BJ (cell line): ENCODE measurements at regions not wholly inside any gene's neighbourhood (a gene's known extent, or its start where the extent isn't known, plus 50 kb on each side); places are given as distances from the start of the nearest gene placed in this dataset.

Experiments
- CTCF ChIA-PET: fragments of 350-600 bp; formaldehyde crosslinking; extraction: SDS; loops from one replicate; lab custom pipeline; 2021; ENCODE audit warnings: antibody characterized with exemption, inconsistent platforms; lab: Yijun Ruan, JAX
- POLR2A ChIA-PET: fragments of 300-600 bp; sonication (Branson Sonifier 250); formaldehyde crosslinking; extraction: SDS; loops from one replicate; lab custom pipeline; 2021; ENCODE audit warnings: antibody characterized with exemption; lab: Charles Lee
- DNase-seq: peaks from one replicate; pipeline ENCODE4 v3.0.0-alpha.2; 2011; ENCODE audit warnings: low read depth
- H3K27me3 ChIP-seq: 2 replicates; pipeline ENCODE4 v1.6.0; 2011; ENCODE audit warnings: low read length; ENCODE audit not compliant: control insufficient read depth, insufficient read depth
- H3K36me3 ChIP-seq: 2 replicates; pipeline ENCODE4 v1.5.1; 2011; ENCODE audit warnings: low read length; ENCODE audit not compliant: control insufficient read depth, insufficient read depth
- H3K4me3 ChIP-seq: 2 replicates; pipeline ENCODE4 v1.5.1; 2011; ENCODE audit warnings: low read depth, mild to moderate bottlenecking, control low read depth, low read length
- TF ChIP-seq, protein P1 (sequence below): IDR thresholded peaks from 2 replicates; pipeline ENCODE4 v1.5.1; 2011; ENCODE audit warnings: low read depth, mild to moderate bottlenecking, control low read depth, inconsistent platforms, low read length, moderate library complexity; ENCODE audit not compliant: insufficient read depth

GRCh38 chr16:62156971-62157370, 120.7 kb upstream of the CDH8 start:
- TF ChIP-seq, protein P1, sequence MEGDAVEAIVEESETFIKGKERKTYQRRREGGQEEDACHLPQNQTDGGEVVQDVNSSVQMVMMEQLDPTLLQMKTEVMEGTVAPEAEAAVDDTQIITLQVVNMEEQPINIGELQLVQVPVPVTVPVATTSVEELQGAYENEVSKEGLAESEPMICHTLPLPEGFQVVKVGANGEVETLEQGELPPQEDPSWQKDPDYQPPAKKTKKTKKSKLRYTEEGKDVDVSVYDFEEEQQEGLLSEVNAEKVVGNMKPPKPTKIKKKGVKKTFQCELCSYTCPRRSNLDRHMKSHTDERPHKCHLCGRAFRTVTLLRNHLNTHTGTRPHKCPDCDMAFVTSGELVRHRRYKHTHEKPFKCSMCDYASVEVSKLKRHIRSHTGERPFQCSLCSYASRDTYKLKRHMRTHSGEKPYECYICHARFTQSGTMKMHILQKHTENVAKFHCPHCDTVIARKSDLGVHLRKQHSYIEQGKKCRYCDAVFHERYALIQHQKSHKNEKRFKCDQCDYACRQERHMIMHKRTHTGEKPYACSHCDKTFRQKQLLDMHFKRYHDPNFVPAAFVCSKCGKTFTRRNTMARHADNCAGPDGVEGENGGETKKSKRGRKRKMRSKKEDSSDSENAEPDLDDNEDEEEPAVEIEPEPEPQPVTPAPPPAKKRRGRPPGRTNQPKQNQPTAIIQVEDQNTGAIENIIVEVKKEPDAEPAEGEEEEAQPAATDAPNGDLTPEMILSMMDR: no peak
- no peaks in the 10 kb centered on the region for H3K27me3 ChIP-seq
- ChIA-PET CTCF (no interaction called here), POLR2A (no interaction called here)
- no peak for DNase-seq
- H3K4me3 ChIP-seq: no peak overlapping the region
- no peaks in the 10 kb centered on the region for H3K36me3 ChIP-seq

GRCh38 chr16:62149631-62150030, 113.4 kb upstream of the CDH8 start:
- CTCF ChIA-PET: no interaction called here
- POLR2A ChIA-PET: no interaction called here

DNA sequence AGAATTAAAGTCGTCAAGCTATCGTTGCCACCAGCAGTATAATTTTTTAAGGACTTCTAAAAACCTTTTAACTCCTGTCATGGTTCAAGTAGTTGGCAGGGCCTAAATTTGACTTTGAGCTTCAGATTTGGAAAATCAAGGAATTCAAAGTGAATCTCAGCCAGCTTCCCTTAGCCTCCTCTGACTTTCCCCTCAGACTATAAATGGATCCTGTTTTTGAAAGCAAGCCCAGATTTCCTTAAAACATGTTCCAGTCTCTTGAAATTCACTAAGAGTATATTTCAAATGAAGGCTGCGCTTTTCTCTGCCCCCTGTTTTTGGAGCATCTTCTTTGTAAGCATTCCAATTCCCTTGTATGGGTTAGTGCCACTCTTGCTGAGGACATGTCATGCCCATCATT, 101.8 kb upstream of the CDH8 start:
- ChIA-PET POLR2A (no interaction called here), CTCF (no interaction called here)
- Histone ChIP-seq H3K36me3 (no peaks in the 10 kb centered on the region), H3K27me3 (no peaks in the 10 kb centered on the region), H3K4me3 (no peak overlapping the region)
- TF ChIP-seq, protein P1: no peak
- DNase-seq: no peak

More at GRCh38 chr16:62149631-62150030, 113.4 kb upstream of the CDH8 start:
- H3K36me3 ChIP-seq: no peaks in the 10 kb centered on the region
- H3K27me3 ChIP-seq: no peaks in the 10 kb centered on the region
- TF ChIP-seq, protein P1: no peak
- DNase-seq: no peak
- no peak overlapping the region for H3K4me3 ChIP-seq

DNA sequence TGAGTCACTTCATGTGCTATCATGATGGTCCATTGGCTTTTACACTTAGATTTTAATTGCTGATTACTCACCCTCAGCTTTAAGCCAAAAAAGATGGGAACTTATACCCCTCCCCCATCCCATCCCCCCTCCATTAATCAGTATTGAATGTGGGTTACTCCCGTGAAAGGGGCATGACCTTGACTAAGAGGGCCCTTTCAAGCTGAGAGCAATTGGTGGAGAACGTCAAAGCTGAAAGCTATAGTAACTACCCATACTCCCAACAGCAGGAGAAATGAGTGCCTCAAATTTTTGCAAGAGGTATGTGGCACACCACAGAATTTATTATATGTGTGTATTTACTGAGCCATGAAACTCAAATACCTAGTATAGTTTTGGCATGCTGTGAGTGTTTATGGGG, 99.7 kb upstream of the CDH8 start:
- Histone ChIP-seq H3K4me3 (no peak overlapping the region), H3K36me3 (no peaks in the 10 kb centered on the region), H3K27me3 (no peaks in the 10 kb centered on the region)
- ChIA-PET CTCF (interaction anchor here (0.7 kb wide), 1 partner anchor 152 kb away, joined by 4 read pairs; no protein-coding TSS in a partner anchor), POLR2A (no interaction called here)
- TF ChIP-seq, protein P1: no peak
- DNase-seq: peak; percentile 26

GRCh38 chr16:62135446-62135845, 99.2 kb upstream of the CDH8 start:
- Histone ChIP-seq H3K36me3 (no peaks in the 10 kb centered on the region), H3K27me3 (no peaks in the 10 kb centered on the region), H3K4me3 (no peak overlapping the region)
- ChIA-PET CTCF (no interaction called here), POLR2A (no interaction called here)
- TF ChIP-seq, protein P1: no peak
- DNase-seq: no peak
